Activated CD4-positive, alpha-beta T cell treated with anti-CD3 and anti-CD28 coated beads, Interleukin-2, amount 10 ng/mL, durations not matched to agents 7 days and 5 days (primary cell): ENCODE measurements at regions not wholly inside any gene's neighbourhood (a gene's known extent, or its start where the extent isn't known, plus 50 kb on each side); places are given as distances from the start of the nearest gene placed in this dataset.

Experiments used
- CTCF ChIA-PET: fragments of 350-600 bp; sonication (Branson Sonifier 250); formaldehyde crosslinking; loops from one replicate; lab custom pipeline; 2021; ENCODE audit warnings: antibody characterized with exemption; lab: Charles Lee
- POLR2A ChIA-PET: fragments of 350-600 bp; sonication (Branson Sonifier 250); formaldehyde crosslinking; loops from one replicate; lab custom pipeline; 2021; ENCODE audit warnings: antibody characterized with exemption; lab: Charles Lee
- DNase-seq: peaks from one replicate; pipeline ENCODE4 v3.0.0-alpha.2; 2020
- H3K27ac Mint-ChIP-seq: one replicate; pipeline ENCODE4 v1.8.0; 2021; ENCODE audit warnings: mild to moderate bottlenecking, moderate library complexity, mixed read lengths
- H3K27me3 Mint-ChIP-seq: one replicate; pipeline ENCODE4 v1.8.0; 2021; ENCODE audit warnings: mixed read lengths
- H3K36me3 Mint-ChIP-seq: one replicate; pipeline ENCODE4 v1.8.0; 2021; ENCODE audit warnings: low read depth, mixed read lengths
- H3K4me1 Mint-ChIP-seq: one replicate; pipeline ENCODE4 v1.8.0; 2021; ENCODE audit warnings: mixed read lengths
- H3K4me3 Mint-ChIP-seq: one replicate; pipeline ENCODE4 v1.8.0; 2021; ENCODE audit warnings: mild to moderate bottlenecking, moderate library complexity, mixed read lengths
- H3K9me3 Mint-ChIP-seq: one replicate; pipeline ENCODE4 v1.8.0; 2021; ENCODE audit warnings: mixed read lengths

GRCh38 chr16:5448798-5449197, 351.2 kb upstream of the EEF2KMT start:
- Mint-ChIP-seq H3K36me3 (no peaks in the 10 kb centered on the region), H3K27me3 (no peaks in the 10 kb centered on the region), H3K4me1 (no peaks in the 10 kb centered on the region), H3K4me3 (no peak overlapping the region), H3K9me3 (no peaks in the 10 kb centered on the region), H3K27ac (no peak overlapping the region)
- POLR2A ChIA-PET = no interaction called here
- CTCF ChIA-PET = no interaction called here
- no peak for DNase-seq

GRCh38 chr16:5447734-5448133, 350.1 kb upstream of the EEF2KMT start:
- POLR2A ChIA-PET = no interaction called here
- H3K4me3 Mint-ChIP-seq = no peak overlapping the region
- no peaks in the 10 kb centered on the region for H3K27me3 Mint-ChIP-seq
- H3K4me1 Mint-ChIP-seq = no peaks in the 10 kb centered on the region
- no peaks in the 10 kb centered on the region for H3K9me3 Mint-ChIP-seq
- H3K36me3 Mint-ChIP-seq = no peaks in the 10 kb centered on the region
- CTCF ChIA-PET = interaction anchor here (0.5 to 0.6 kb wide), 2 partner anchors 509 to 515 kb away, joined by 3 to 4 read pairs; no protein-coding TSS in a partner anchor
- DNase-seq = no peak
- H3K27ac Mint-ChIP-seq = no peak overlapping the region

- H3K27ac Mint-ChIP-seq = no peak overlapping the region
These were observed 349.1 kb upstream of the EEF2KMT start for GRCh38 chr16:5446623-5447240.

GRCh38 chr16:5444189-5444588, 346.6 kb upstream of the EEF2KMT start:
- Mint-ChIP-seq H3K9me3 (peaks cover 5% of the 10 kb centered on the region), H3K4me3 (no peak overlapping the region), H3K36me3 (no peaks in the 10 kb centered on the region), H3K27me3 (no peaks in the 10 kb centered on the region), H3K27ac (no peak overlapping the region), H3K4me1 (no peaks in the 10 kb centered on the region)
- POLR2A ChIA-PET = no interaction called here
- CTCF ChIA-PET = no interaction called here
- no peak for DNase-seq

More at GRCh38 chr16:5446623-5447240, 349.1 kb upstream of the EEF2KMT start:
- no peaks in the 10 kb centered on the region for H3K27me3 Mint-ChIP-seq
- no peaks in the 10 kb centered on the region for H3K36me3 Mint-ChIP-seq
- no peak for DNase-seq
- no peak overlapping the region for H3K4me3 Mint-ChIP-seq
- CTCF ChIA-PET = interaction anchor here (0.5 to 0.6 kb wide), 2 partner anchors 508 to 514 kb away, joined by 3 to 4 read pairs; no protein-coding TSS in a partner anchor
- H3K4me1 Mint-ChIP-seq = no peaks in the 10 kb centered on the region
- POLR2A ChIA-PET = no interaction called here
- H3K9me3 Mint-ChIP-seq = no peaks in the 10 kb centered on the region

GRCh38 chr16:5442986-5443385, 345.4 kb upstream of the EEF2KMT start:
- CTCF ChIA-PET = no interaction called here
- no peak for DNase-seq
- H3K36me3 Mint-ChIP-seq = no peaks in the 10 kb centered on the region
- no peaks in the 10 kb centered on the region for H3K27me3 Mint-ChIP-seq
- no peak overlapping the region for H3K27ac Mint-ChIP-seq
- POLR2A ChIA-PET = no interaction called here
- no peaks in the 10 kb centered on the region for H3K4me1 Mint-ChIP-seq
- no peak overlapping the region for H3K4me3 Mint-ChIP-seq
- H3K9me3 Mint-ChIP-seq = peaks cover 7% of the 10 kb centered on the region

GRCh38 chr16:5442054-5442453, 344.5 kb upstream of the EEF2KMT start:
- Mint-ChIP-seq H3K36me3 (no peaks in the 10 kb centered on the region), H3K4me1 (no peaks in the 10 kb centered on the region), H3K9me3 (peaks cover 7% of the 10 kb centered on the region), H3K4me3 (no peak overlapping the region), H3K27ac (no peak overlapping the region), H3K27me3 (no peaks in the 10 kb centered on the region)
- ChIA-PET CTCF (no interaction called here), POLR2A (no interaction called here)
- no peak for DNase-seq

- peaks cover 7% of the 10 kb centered on the region for H3K9me3 Mint-ChIP-seq
- H3K27ac Mint-ChIP-seq = no peak overlapping the region
- H3K27me3 Mint-ChIP-seq = no peaks in the 10 kb centered on the region
- H3K36me3 Mint-ChIP-seq = no peaks in the 10 kb centered on the region
- H3K4me3 Mint-ChIP-seq = no peak overlapping the region
- POLR2A ChIA-PET = no interaction called here
- CTCF ChIA-PET = no interaction called here
- no peaks in the 10 kb centered on the region for H3K4me1 Mint-ChIP-seq
- no peak for DNase-seq
These were observed 341.0 kb upstream of the EEF2KMT start for GRCh38 chr16:5438591-5438990.

- CTCF ChIA-PET = no interaction called here
- Mint-ChIP-seq H3K27me3 (no peaks in the 10 kb centered on the region), H3K4me3 (no peak overlapping the region), H3K4me1 (no peaks in the 10 kb centered on the region), H3K36me3 (no peaks in the 10 kb centered on the region), H3K9me3 (no peaks in the 10 kb centered on the region), H3K27ac (no peak overlapping the region)
- no peak for DNase-seq
- POLR2A ChIA-PET = no interaction called here
These were observed 336.0 kb upstream of the EEF2KMT start for GRCh38 chr16:5433587-5433986.

GRCh38 chr16:5432166-5432565, 334.6 kb upstream of the EEF2KMT start:
- no peak for DNase-seq
- ChIA-PET CTCF (no interaction called here), POLR2A (no interaction called here)
- H3K27me3 Mint-ChIP-seq = no peaks in the 10 kb centered on the region
- H3K36me3 Mint-ChIP-seq = no peaks in the 10 kb centered on the region
- no peaks in the 10 kb centered on the region for H3K4me1 Mint-ChIP-seq
- H3K27ac Mint-ChIP-seq = no peak overlapping the region
- no peaks in the 10 kb centered on the region for H3K9me3 Mint-ChIP-seq
- H3K4me3 Mint-ChIP-seq = no peak overlapping the region

- Mint-ChIP-seq H3K27ac (no peak overlapping the region), H3K36me3 (no peaks in the 10 kb centered on the region), H3K9me3 (no peaks in the 10 kb centered on the region), H3K4me1 (no peaks in the 10 kb centered on the region), H3K27me3 (no peaks in the 10 kb centered on the region), H3K4me3 (no peak overlapping the region)
- no peak for DNase-seq
- CTCF ChIA-PET = no interaction called here
- POLR2A ChIA-PET = no interaction called here
These were observed 333.0 kb upstream of the EEF2KMT start for GRCh38 chr16:5430598-5430997.

- Mint-ChIP-seq H3K9me3 (no peaks in the 10 kb centered on the region), H3K27ac (no peak overlapping the region), H3K27me3 (no peaks in the 10 kb centered on the region), H3K4me1 (no peaks in the 10 kb centered on the region), H3K36me3 (no peaks in the 10 kb centered on the region), H3K4me3 (no peak overlapping the region)
- CTCF ChIA-PET = no interaction called here
- no peak for DNase-seq
- POLR2A ChIA-PET = no interaction called here
These were observed 331.3 kb upstream of the EEF2KMT start for GRCh38 chr16:5428932-5429331.

GRCh38 chr16:5427571-5427970, 330.0 kb upstream of the EEF2KMT start:
- POLR2A ChIA-PET = no interaction called here
- no peaks in the 10 kb centered on the region for H3K4me1 Mint-ChIP-seq
- H3K4me3 Mint-ChIP-seq = no peak overlapping the region
- DNase-seq = no peak
- no peak overlapping the region for H3K27ac Mint-ChIP-seq
- H3K27me3 Mint-ChIP-seq = no peaks in the 10 kb centered on the region
- no peaks in the 10 kb centered on the region for H3K36me3 Mint-ChIP-seq
- CTCF ChIA-PET = no interaction called here
- H3K9me3 Mint-ChIP-seq = no peaks in the 10 kb centered on the region

GRCh38 chr16:5422643-5423496, 325.3 kb upstream of the EEF2KMT start:
- DNase-seq = no peak
- Mint-ChIP-seq H3K4me1 (no peaks in the 10 kb centered on the region), H3K9me3 (no peaks in the 10 kb centered on the region), H3K27ac (no peak overlapping the region), H3K36me3 (no peaks in the 10 kb centered on the region), H3K4me3 (no peak overlapping the region), H3K27me3 (no peaks in the 10 kb centered on the region)
- CTCF ChIA-PET = no interaction called here
- POLR2A ChIA-PET = no interaction called here
